Spleen (tissue), 11 donors: ENCODE measurements at regions not wholly inside any gene's neighbourhood (a gene's known extent, or its start where the extent isn't known, plus 50 kb on each side); places are given as distances from the start of the nearest gene placed in this dataset.
A peak's percentile ranks its signal among the peaks of the same experiment; 100 is the strongest.

Experiments used
- DNase-seq: peaks from one replicate; pipeline ENCODE4 v3.0.0-alpha.2; 2020
- H3K27ac ChIP-seq, 8 donors: fragments of 200-600 bp; sonication (generic) in 7 of 8; 1 replicate in 4 of 8; 2 replicates in 4 of 8; pipeline versions ENCODE4 v1.5.0 to v1.8.0; 2016 to 2021; ENCODE audit warnings: inconsistent platforms in 4 of 8, mild to moderate bottlenecking in 4 of 8, moderate library complexity in 1 of 8
- H3K27me3 ChIP-seq, 7 donors: fragments of 200-600 bp; sonication (generic) in 6 of 7; replicated peaks in 1 of 7; 1 replicate in 4 of 7; 2 replicates in 3 of 7; pipeline versions ENCODE4 v1.5.0 to v1.8.0; 2016 to 2021; ENCODE audit warnings: inconsistent platforms in 3 of 7, mild to moderate bottlenecking in 1 of 7
- H3K36me3 ChIP-seq, 6 donors: fragments of 200-600 bp; sonication (generic) in 5 of 6; 1 replicate in 4 of 6; 2 replicates in 2 of 6; pipeline versions ENCODE4 v1.5.0 to v1.8.0; 2016 to 2021; ENCODE audit warnings: inconsistent platforms in 2 of 6
- H3K4me1 ChIP-seq, 6 donors: fragments of 200-600 bp; sonication (generic) in 5 of 6; 1 replicate in 3 of 6; 2 replicates in 3 of 6; pipeline versions ENCODE4 v1.5.0 to v1.8.0; 2016 to 2021; ENCODE audit warnings: inconsistent platforms in 3 of 6
- H3K4me3 ChIP-seq, 8 donors: fragments of 200-600 bp; sonication (generic) in 7 of 8; 1 replicate in 4 of 8; 2 replicates in 4 of 8; pipeline versions ENCODE4 v1.5.0 to v1.8.0; 2016 to 2021; ENCODE audit warnings: inconsistent platforms in 4 of 8, mild to moderate bottlenecking in 4 of 8, moderate library complexity in 2 of 8
- H3K9me3 ChIP-seq, 8 donors: fragments of 200-600 bp; sonication (generic) in 7 of 8; 1 replicate in 4 of 8; 2 replicates in 4 of 8; pipeline versions ENCODE4 v1.5.0 to v1.8.0; 2016 to 2021; ENCODE audit warnings: inconsistent platforms in 4 of 8
- POLR2A ChIP-seq, 3 donors: fragments of 450-650 bp; IDR thresholded peaks; one replicate each; pipeline ENCODE4 v1.5.1; 2017; ENCODE audit warnings: antibody characterized with exemption in 3 of 3, mild to moderate bottlenecking in 1 of 3
- POLR2AphosphoS5 ChIP-seq, 3 donors: sonication (generic); formaldehyde crosslinking; IDR thresholded peaks; one replicate each; pipeline ENCODE4 v1.5.1; 2017; ENCODE audit warnings: antibody characterized with exemption in 3 of 3
- WGBS, 5 donors: extraction: QIAGEN DNeasy Blood & Tissue Kit in 3 of 5; methylation state at CpG; one replicate each; pipeline versions ENCODE4 v1.1.5 to v1.1.7; 2013 to 2018; 5-methylcytosine and 5-hydroxymethylcytosine counted together
- intact Hi-C: fragments of 100-400 bp; cut with DNase I; formaldehyde crosslinking; loops from one replicate; pipeline ENCODE4 v1.15.0; 2023; ENCODE audit warnings: low total_unique reads
- TF ChIP-seq, protein P1 (sequence below), 11 experiments: fragments of 200-600 bp in 7 of 11; fragments of 450-650 bp in 4 of 11; sonication (generic) in 4 of 11; IDR thresholded peaks in 8 of 11; conservative IDR thresholded peaks in 3 of 11; 1 replicate in 7 of 11; 2 replicates in 4 of 11; pipeline versions ENCODE4 v1.4.0 to v1.8.0; 2016 to 2021; ENCODE audit warnings: antibody characterized with exemption in 11 of 11, inconsistent platforms in 4 of 11, mild to moderate bottlenecking in 1 of 11
- donor health status: healthy with polysubstance abuse.
- donor health status: DM: no; HTN: no; CAD: no; lungs with moderate emphysema.
- donor health status: DM: no; HTN: no; CAD: no.
- donor health status: Bipolar disorder and iron deficiency.
- donor health status: healthy.
- donor health status: DM: no; HTN: no; CAD: no.
- donor health status: DM: yes; HTN: yes; CAD: no.

- no peaks in the 10 kb centered on the region for H3K36me3 ChIP-seq
- TF ChIP-seq, protein P1, sequence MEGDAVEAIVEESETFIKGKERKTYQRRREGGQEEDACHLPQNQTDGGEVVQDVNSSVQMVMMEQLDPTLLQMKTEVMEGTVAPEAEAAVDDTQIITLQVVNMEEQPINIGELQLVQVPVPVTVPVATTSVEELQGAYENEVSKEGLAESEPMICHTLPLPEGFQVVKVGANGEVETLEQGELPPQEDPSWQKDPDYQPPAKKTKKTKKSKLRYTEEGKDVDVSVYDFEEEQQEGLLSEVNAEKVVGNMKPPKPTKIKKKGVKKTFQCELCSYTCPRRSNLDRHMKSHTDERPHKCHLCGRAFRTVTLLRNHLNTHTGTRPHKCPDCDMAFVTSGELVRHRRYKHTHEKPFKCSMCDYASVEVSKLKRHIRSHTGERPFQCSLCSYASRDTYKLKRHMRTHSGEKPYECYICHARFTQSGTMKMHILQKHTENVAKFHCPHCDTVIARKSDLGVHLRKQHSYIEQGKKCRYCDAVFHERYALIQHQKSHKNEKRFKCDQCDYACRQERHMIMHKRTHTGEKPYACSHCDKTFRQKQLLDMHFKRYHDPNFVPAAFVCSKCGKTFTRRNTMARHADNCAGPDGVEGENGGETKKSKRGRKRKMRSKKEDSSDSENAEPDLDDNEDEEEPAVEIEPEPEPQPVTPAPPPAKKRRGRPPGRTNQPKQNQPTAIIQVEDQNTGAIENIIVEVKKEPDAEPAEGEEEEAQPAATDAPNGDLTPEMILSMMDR (IDR thresholded peaks at IDR 0.05 in 8 of 11, conservative IDR thresholded peaks at IDR 0.05 in 3 of 11) = no peak
- no peak for TF ChIP-seq POLR2A (IDR thresholded peaks at IDR 0.05)
- no peak for TF ChIP-seq POLR2AphosphoS5 (IDR thresholded peaks at IDR 0.05)
- no peak overlapping the region for H3K27ac ChIP-seq
- DNase-seq = peak; percentile 22
- no peak overlapping the region for H3K4me3 ChIP-seq
- H3K9me3 ChIP-seq = no peaks in the 10 kb centered on the region
- 83 to 93% (median 89%) methylated on average over 10 of the region's 10 CpGs for WGBS, 5 donors
- H3K4me1 ChIP-seq = peaks cover 0 to 4% (median 0%) of the 10 kb centered on the region in 6 donors
- H3K27me3 ChIP-seq = peaks cover 0 to 2% (median 0%) of the 10 kb centered on the region in 7 donors
- intact Hi-C loops = no loop called here
Measured at GRCh38 chr10:132485391-132485790, 52.2 kb upstream of the INPP5A start.

DNA sequence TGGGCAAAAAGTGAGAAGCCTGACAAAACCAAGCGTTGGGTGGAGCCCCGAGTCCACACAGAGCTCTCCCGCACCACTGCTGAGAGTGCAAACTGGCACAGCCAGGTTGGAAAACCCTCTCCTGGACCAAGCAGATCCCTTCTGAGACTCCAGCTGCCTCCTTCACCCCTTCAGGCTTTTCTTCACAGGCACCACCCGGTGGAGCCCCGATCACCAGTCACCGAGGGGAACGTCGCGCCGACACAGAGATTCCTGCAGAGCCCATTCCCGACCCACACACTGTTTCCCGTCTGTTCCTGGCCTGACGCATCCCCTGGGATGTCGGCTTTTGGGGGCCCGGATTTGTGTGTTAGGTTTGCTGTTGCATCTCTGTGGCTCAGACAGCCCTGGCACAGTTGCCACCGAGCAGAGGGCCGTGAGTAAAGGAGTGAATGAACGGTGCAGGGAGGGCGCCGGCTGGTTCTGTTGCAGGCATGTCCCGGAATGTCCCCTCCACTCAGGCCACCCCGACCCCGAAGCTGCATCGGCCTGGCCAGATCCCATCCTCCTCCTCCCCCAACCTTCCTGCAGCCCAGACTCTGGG, 51.0 kb upstream of the INPP5A start:
- Histone ChIP-seq H3K36me3 (no peaks in the 10 kb centered on the region), H3K9me3 (no peaks in the 10 kb centered on the region), H3K4me1 (peaks cover 0 to 2% (median 0%) of the 10 kb centered on the region in 6 donors), H3K27ac (no peak overlapping the region), H3K27me3 (no peaks in the 10 kb centered on the region), H3K4me3 (no peak overlapping the region)
- intact Hi-C loops = no loop called here
- 87 to 96% (median 90%) methylated on average over 21 to 24 of the region's 24 CpGs for WGBS, 5 donors
- DNase-seq = peak; percentile 61
- TF ChIP-seq, protein P1 (IDR thresholded peaks at IDR 0.05 in 8 of 11, conservative IDR thresholded peaks at IDR 0.05 in 3 of 11) = no peak
- no peak for TF ChIP-seq POLR2A (IDR thresholded peaks at IDR 0.05)
- no peak for TF ChIP-seq POLR2AphosphoS5 (IDR thresholded peaks at IDR 0.05)

DNA sequence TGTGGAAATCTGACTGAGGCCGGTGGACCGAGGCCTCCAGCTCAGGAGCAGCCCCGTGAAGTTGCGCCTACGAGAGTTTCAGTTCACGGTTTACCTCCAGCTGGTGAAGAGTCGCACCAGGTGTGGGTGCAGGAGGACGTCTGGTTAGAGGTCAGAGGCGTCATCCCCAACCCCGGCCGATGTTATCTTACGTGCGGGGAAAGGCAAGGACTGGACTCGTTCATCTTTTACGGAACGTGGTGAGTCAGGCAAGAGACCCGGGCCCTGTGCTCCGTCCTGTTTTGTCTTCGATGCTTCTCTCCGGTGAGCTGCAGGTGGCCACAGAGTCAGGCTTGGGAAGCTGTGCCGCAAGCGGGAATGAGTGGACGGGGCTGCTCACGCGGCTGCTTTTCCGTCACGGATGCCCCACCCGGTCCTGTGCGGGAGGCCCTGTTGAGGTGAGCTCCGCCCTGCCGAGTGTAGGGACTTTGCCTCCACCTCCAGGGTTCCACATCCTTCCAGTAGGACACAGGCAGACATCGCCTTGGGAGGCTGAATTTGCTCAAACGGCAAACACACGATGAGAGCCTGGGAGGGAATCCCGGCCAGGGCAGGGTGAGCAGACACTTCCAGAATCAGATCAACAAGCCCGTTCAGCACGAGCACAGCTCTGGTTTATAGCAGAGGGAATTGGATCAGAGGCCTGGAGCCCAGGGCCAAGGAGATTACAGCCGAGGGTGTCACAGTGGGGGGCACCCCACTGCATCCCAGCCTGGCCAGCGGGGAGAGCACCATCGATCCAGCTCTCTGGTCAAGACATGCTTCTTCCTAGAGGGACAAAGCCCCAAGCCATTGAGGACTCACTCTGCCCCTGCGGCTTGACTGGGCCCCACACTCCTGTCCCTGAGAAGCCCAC, 50.1 kb upstream of the INPP5A start:
- H3K27ac ChIP-seq = no peak overlapping the region
- H3K4me3 ChIP-seq = no peak overlapping the region
- 88 to 91% (median 91%) methylated on average over 38 to 41 of the region's 41 CpGs for WGBS, 5 donors
- intact Hi-C loops = no loop called here
- TF ChIP-seq POLR2A (IDR thresholded peaks at IDR 0.05) (no peak), POLR2AphosphoS5 (IDR thresholded peaks at IDR 0.05) (no peak)
- TF ChIP-seq, protein P1 (IDR thresholded peaks at IDR 0.05 in 8 of 11, conservative IDR thresholded peaks at IDR 0.05 in 3 of 11) = no peak
- no peaks in the 10 kb centered on the region for H3K4me1 ChIP-seq
- H3K36me3 ChIP-seq = no peaks in the 10 kb centered on the region
- H3K27me3 ChIP-seq = no peaks in the 10 kb centered on the region
- DNase-seq = peak; percentile 57
- H3K9me3 ChIP-seq = no peaks in the 10 kb centered on the region
